ENCODE measurements at regions not wholly inside any gene's neighbourhood (a gene's known extent, or its start where the extent isn't known, plus 50 kb on each side); places are given as distances from the start of the nearest gene placed in this dataset.

DNA sequence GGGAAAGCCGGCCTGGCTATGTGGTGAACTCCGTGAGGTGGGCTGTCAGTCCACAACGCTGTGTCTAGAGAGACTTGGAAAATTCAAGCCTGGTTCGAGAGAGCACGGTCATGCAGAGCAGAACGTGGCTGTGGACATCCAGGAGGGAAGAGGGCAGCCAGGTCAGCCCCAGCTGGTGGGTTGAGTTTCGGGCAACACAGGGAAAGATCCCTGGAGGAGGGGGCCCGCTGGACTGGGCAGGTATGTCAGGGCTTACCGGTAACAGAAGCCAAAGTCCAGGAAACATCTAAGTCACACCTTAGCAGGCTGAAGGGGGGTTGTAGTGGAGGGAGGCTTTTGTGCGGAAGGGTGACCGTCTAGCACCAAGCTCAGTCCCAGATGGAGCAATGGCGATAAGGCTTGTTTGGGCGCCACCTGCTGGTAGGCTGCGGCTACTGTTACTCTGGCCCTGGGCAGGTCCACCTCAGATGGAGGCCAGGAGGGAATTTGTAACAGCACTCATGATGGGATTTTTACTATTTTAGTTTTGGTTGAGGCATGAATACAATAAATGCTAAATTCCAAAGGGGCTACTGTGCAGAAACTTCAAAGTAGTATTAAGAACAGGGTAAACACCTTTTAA is 143.3 kb upstream of the ZNF644 start:
- Histone ChIP-seq H3K36me3 (ENCODE audit: control insufficient read depth, insufficient read depth, low read length) (no peaks in the 10 kb centered on the region), H3K4me1 (ENCODE audit: control insufficient read depth, insufficient read depth, low read length, poor library complexity, severe bottlenecking) (no peaks in the 10 kb centered on the region), H3K27ac (ENCODE audit: insufficient read depth, low read length, poor library complexity, severe bottlenecking) (no peak overlapping the region), H3K4me3 (ENCODE audit: low read depth, low read length) (no peak overlapping the region), H3K9me3 (ENCODE audit: control insufficient read depth in 2 of 2, low read length in 2 of 2) (no peaks in the 10 kb centered on the region), H3K27me3 (ENCODE audit: control insufficient read depth, insufficient read depth, low read length) (no peaks in the 10 kb centered on the region)
- Mint-ChIP-seq H3K4me1 (no peaks in the 10 kb centered on the region), H3K4me3 (no peak overlapping the region), H3K27ac (peak overlapping the region in 1 of 3 donors; percentile 87), H3K36me3 (no peaks in the 10 kb centered on the region), H3K9me3 (no peaks in the 10 kb centered on the region), H3K27me3 (no peaks in the 10 kb centered on the region)
- ATAC-seq (ENCODE audit: low read depth in 2 of 2) (peak; percentile 60 to 62), DNase-seq (peak; percentile 22 to 45 (median 34))

DNA sequence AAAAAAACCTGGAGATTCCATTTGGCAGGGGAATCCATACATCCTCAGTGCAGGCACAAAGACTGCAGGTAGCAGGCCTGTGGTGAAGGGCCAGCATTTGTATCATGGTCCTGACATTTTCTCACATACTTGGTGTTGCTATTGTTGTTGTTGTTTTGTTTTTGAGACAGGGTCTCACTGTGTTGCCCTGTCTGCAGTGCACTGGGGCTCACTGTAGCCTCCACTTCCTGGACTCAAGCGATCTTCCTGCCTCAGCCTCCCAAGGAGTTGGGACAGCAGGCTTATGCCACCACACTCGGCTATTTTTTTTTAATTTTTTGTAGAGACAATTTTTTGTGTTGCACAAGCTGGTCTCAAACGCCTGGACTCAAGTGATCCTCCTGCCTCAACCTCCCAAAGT is 140.8 kb upstream of the ZNF644 start:
- Histone ChIP-seq H3K4me3 (ENCODE audit: low read depth, low read length) (no peak overlapping the region), H3K27me3 (ENCODE audit: control insufficient read depth, insufficient read depth, low read length) (no peaks in the 10 kb centered on the region), H3K36me3 (ENCODE audit: control insufficient read depth, insufficient read depth, low read length) (no peaks in the 10 kb centered on the region), H3K27ac (ENCODE audit: insufficient read depth, low read length, poor library complexity, severe bottlenecking) (no peak overlapping the region), H3K4me1 (ENCODE audit: control insufficient read depth, insufficient read depth, low read length, poor library complexity, severe bottlenecking) (no peaks in the 10 kb centered on the region), H3K9me3 (ENCODE audit: control insufficient read depth in 2 of 2, low read length in 2 of 2) (no peaks in the 10 kb centered on the region)
- DNase-seq (no peak), ATAC-seq (ENCODE audit: low read depth in 2 of 2) (no peak)
- no peaks in the 10 kb centered on the region for H3K27me3 Mint-ChIP-seq
- H3K9me3 Mint-ChIP-seq = no peaks in the 10 kb centered on the region
- H3K36me3 Mint-ChIP-seq = no peaks in the 10 kb centered on the region
- H3K4me3 Mint-ChIP-seq = no peak overlapping the region
- no peak overlapping the region for H3K27ac Mint-ChIP-seq
- H3K4me1 Mint-ChIP-seq = no peaks in the 10 kb centered on the region

DNA sequence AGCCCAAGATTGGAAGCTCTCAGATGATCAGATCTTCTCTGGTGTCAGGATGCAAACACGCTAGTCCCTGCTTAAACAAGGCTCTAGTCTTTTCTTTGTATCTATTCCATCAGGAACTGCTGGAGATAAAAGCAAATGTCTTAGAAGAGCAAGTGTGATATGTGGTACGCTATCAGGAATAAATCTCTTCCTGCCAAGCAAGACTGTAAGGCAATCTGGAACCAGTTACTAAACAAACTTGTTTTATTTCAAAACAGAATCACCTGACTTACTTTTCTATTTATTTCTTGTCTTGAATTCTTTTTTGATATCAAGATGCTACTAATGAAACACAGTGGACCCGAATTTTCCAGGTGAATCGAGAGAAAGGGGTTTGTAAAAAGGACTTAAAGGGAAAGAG is 139.9 kb upstream of the ZNF644 start:
- H3K4me1 ChIP-seq (ENCODE audit: control insufficient read depth, insufficient read depth, low read length, poor library complexity, severe bottlenecking) = no peaks in the 10 kb centered on the region
- ATAC-seq (ENCODE audit: low read depth in 2 of 2) = no peak
- peaks cover 3% of the 10 kb centered on the region for H3K27me3 ChIP-seq (ENCODE audit: control insufficient read depth, insufficient read depth, low read length)
- peaks cover 0 to 2% (median 0%) of the 10 kb centered on the region in 7 donors for H3K9me3 Mint-ChIP-seq
- no peaks in the 10 kb centered on the region for H3K36me3 Mint-ChIP-seq
- no peaks in the 10 kb centered on the region for H3K27me3 Mint-ChIP-seq
- no peak overlapping the region for H3K4me3 ChIP-seq (ENCODE audit: low read depth, low read length)
- H3K4me1 Mint-ChIP-seq = no peaks in the 10 kb centered on the region
- no peak for DNase-seq
- no peak overlapping the region for H3K4me3 Mint-ChIP-seq
- no peaks in the 10 kb centered on the region for H3K36me3 ChIP-seq (ENCODE audit: control insufficient read depth, insufficient read depth, low read length)
- no peak overlapping the region for H3K27ac ChIP-seq (ENCODE audit: insufficient read depth, low read length, poor library complexity, severe bottlenecking)
- no peaks in the 10 kb centered on the region for H3K9me3 ChIP-seq (ENCODE audit: control insufficient read depth in 2 of 2, low read length in 2 of 2)
- no peak overlapping the region for H3K27ac Mint-ChIP-seq

DNA sequence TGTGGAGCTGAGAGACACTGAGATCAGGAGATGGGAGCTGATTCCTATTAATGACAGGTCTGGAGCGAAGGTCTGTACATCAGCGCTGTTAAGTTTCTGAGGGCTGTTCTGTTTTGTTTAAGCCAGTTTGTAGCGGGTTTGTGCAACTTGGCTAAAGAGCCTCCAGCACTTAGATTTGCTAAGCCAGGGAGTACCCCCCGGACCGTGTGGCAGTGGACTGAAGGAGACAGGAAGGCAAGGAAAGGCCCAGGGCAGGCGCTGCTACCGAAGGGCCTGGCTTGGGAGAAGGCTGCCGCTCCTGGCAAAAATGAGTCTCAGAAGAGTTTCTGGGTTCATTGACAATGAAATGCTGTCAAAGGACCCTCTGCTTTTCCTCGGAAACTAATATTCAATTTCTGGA is 139.3 kb upstream of the ZNF644 start:
- no peak overlapping the region for H3K4me3 Mint-ChIP-seq
- Histone ChIP-seq H3K4me1 (ENCODE audit: control insufficient read depth, insufficient read depth, low read length, poor library complexity, severe bottlenecking) (no peaks in the 10 kb centered on the region), H3K9me3 (ENCODE audit: control insufficient read depth in 2 of 2, low read length in 2 of 2) (no peaks in the 10 kb centered on the region), H3K36me3 (ENCODE audit: control insufficient read depth, insufficient read depth, low read length) (no peaks in the 10 kb centered on the region), H3K27me3 (ENCODE audit: control insufficient read depth, insufficient read depth, low read length) (peaks cover 3% of the 10 kb centered on the region), H3K4me3 (ENCODE audit: low read depth, low read length) (no peak overlapping the region), H3K27ac (ENCODE audit: insufficient read depth, low read length, poor library complexity, severe bottlenecking) (no peak overlapping the region)
- no peaks in the 10 kb centered on the region for H3K27me3 Mint-ChIP-seq
- ATAC-seq (ENCODE audit: low read depth in 2 of 2) (no peak), DNase-seq (no peak)
- no peaks in the 10 kb centered on the region for H3K4me1 Mint-ChIP-seq
- H3K27ac Mint-ChIP-seq = no peak overlapping the region
- peaks cover 0 to 2% (median 0%) of the 10 kb centered on the region in 7 donors for H3K9me3 Mint-ChIP-seq
- H3K36me3 Mint-ChIP-seq = no peaks in the 10 kb centered on the region

DNA sequence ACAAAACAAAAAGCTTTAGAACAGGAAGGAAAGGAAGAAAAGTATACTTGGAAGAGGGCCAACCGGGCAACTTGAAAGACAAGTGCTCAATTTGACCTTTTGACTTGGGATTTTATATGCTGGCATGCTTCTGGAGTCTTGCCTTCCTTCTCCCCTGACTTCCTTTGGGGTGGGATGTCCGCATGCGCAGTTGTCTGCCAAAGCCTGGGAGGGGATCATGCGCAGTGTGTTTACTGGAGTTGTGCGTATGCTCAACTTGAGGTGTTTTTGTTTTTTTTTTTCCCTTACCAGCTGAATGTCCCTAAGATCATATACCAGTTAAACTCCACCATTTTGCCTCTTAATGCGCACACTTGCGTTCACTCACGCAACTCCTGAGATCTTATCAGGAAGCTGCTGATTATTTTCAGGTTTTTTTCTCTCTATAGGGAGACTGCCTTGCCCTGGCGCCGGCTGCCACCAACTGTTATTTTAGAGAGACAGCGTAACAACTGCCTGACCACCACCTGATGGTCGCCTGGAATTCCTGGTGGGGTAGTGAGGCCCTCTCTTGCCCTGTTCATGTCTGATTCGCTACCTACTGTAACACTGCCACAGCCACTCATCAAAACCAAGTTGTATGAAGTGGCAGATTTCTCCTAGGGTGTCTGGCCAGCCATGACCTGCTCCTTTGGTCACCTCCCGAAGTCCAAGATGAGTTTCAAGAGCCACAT is 138.7 kb upstream of the ZNF644 start:
- Mint-ChIP-seq H3K4me3 (no peak overlapping the region), H3K27ac (no peak overlapping the region), H3K36me3 (no peaks in the 10 kb centered on the region), H3K4me1 (no peaks in the 10 kb centered on the region), H3K9me3 (peaks cover 0 to 2% (median 0%) of the 10 kb centered on the region in 7 donors), H3K27me3 (no peaks in the 10 kb centered on the region)
- no peaks in the 10 kb centered on the region for H3K36me3 ChIP-seq (ENCODE audit: control insufficient read depth, insufficient read depth, low read length)
- no peak overlapping the region for H3K4me3 ChIP-seq (ENCODE audit: low read depth, low read length)
- no peaks in the 10 kb centered on the region for H3K4me1 ChIP-seq (ENCODE audit: control insufficient read depth, insufficient read depth, low read length, poor library complexity, severe bottlenecking)
- no peak overlapping the region for H3K27ac ChIP-seq (ENCODE audit: insufficient read depth, low read length, poor library complexity, severe bottlenecking)
- H3K9me3 ChIP-seq (ENCODE audit: control insufficient read depth in 2 of 2, low read length in 2 of 2) = no peaks in the 10 kb centered on the region
- peaks cover 3% of the 10 kb centered on the region for H3K27me3 ChIP-seq (ENCODE audit: control insufficient read depth, insufficient read depth, low read length)
- no peak for DNase-seq
- ATAC-seq (ENCODE audit: low read depth in 2 of 2) = no peak

DNA sequence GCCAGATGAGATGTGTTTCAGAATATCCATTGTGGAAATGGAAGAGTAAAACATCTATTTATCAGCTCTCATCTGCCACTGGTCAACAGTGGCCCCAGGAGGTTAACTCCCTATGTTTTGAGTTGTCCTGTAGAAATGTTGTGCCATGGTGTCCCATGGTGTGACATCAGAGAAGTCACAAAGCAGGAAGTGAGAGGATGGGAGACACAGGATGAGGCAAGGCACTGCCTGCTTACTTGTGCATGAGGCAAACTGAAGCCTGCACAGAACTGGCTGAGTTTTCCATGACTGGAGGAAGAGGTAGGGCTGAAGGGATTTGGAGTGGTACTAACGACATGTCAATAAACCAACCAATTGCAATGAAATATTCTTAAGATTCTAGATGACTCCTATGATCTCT is 131.5 kb upstream of the ZNF644 start:
- Mint-ChIP-seq H3K9me3 (peaks cover 0 to 3% (median 0%) of the 10 kb centered on the region in 7 donors), H3K27me3 (peaks cover 23% of the 10 kb centered on the region), H3K36me3 (no peaks in the 10 kb centered on the region), H3K27ac (no peak overlapping the region), H3K4me3 (no peak overlapping the region), H3K4me1 (no peaks in the 10 kb centered on the region)
- DNase-seq = no peak
- H3K9me3 ChIP-seq (ENCODE audit: control insufficient read depth in 2 of 2, low read length in 2 of 2) = no peaks in the 10 kb centered on the region
- no peak for ATAC-seq (ENCODE audit: low read depth in 2 of 2)
- no peak overlapping the region for H3K4me3 ChIP-seq (ENCODE audit: low read depth, low read length)
- H3K27me3 ChIP-seq (ENCODE audit: control insufficient read depth, insufficient read depth, low read length) = peaks cover 7% of the 10 kb centered on the region
- H3K27ac ChIP-seq (ENCODE audit: insufficient read depth, low read length, poor library complexity, severe bottlenecking) = no peak overlapping the region
- H3K36me3 ChIP-seq (ENCODE audit: control insufficient read depth, insufficient read depth, low read length) = no peaks in the 10 kb centered on the region
- H3K4me1 ChIP-seq (ENCODE audit: control insufficient read depth, insufficient read depth, low read length, poor library complexity, severe bottlenecking) = no peaks in the 10 kb centered on the region

DNA sequence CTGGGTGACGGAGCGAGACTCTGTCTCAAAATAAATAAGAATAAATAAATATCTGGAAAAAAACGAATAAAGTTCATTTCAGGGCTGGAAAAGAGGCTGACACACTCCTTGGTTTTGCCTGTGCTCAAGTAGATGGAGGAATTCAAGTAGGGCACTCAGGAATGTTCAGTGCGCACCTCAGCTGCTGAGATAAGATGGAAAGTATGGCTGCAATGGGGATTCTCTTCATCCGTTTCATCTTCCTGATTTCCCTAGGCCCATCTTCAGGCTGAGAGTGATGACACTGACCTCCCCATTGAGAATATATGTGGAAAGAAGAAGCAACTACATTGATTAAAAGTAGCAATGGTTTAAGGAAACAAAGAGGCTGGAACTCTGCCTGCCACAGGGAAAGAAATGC is 130.5 kb upstream of the ZNF644 start:
- H3K4me1 ChIP-seq (ENCODE audit: control insufficient read depth, insufficient read depth, low read length, poor library complexity, severe bottlenecking) = no peaks in the 10 kb centered on the region
- H3K27me3 ChIP-seq (ENCODE audit: control insufficient read depth, insufficient read depth, low read length) = peaks cover 7% of the 10 kb centered on the region
- H3K4me3 Mint-ChIP-seq = no peak overlapping the region
- H3K36me3 ChIP-seq (ENCODE audit: control insufficient read depth, insufficient read depth, low read length) = no peaks in the 10 kb centered on the region
- H3K27me3 Mint-ChIP-seq = peaks cover 33% of the 10 kb centered on the region
- no peak for DNase-seq
- H3K27ac ChIP-seq (ENCODE audit: insufficient read depth, low read length, poor library complexity, severe bottlenecking) = no peak overlapping the region
- H3K9me3 Mint-ChIP-seq = peaks cover 0 to 3% (median 0%) of the 10 kb centered on the region in 7 donors
- no peaks in the 10 kb centered on the region for H3K4me1 Mint-ChIP-seq
- no peaks in the 10 kb centered on the region for H3K9me3 ChIP-seq (ENCODE audit: control insufficient read depth in 2 of 2, low read length in 2 of 2)
- no peak overlapping the region for H3K27ac Mint-ChIP-seq
- ATAC-seq (ENCODE audit: low read depth in 2 of 2) = no peak
- H3K4me3 ChIP-seq (ENCODE audit: low read depth, low read length) = no peak overlapping the region
- H3K36me3 Mint-ChIP-seq = no peaks in the 10 kb centered on the region

DNA sequence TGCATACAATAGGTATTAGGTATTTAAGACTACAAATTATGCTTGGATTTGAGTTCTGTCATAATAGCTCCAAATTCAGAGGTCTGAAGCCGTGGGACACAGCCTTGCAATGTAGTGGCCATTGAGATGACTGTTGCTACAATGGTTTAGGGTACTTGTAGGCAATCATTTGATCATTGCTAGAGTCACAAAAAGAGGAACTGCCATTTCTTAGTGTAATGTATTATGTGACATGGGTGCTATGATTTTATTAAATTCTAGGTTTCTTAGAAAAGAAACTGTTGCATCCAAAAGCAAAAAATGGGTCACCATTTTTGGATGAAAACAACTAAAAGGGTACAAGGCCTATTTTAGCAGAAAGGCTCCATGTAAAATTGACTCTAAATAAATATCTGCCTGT is 129.9 kb upstream of the ZNF644 start:
- H3K27me3 ChIP-seq (ENCODE audit: control insufficient read depth, insufficient read depth, low read length) = peaks cover 4% of the 10 kb centered on the region
- no peak overlapping the region for H3K27ac ChIP-seq (ENCODE audit: insufficient read depth, low read length, poor library complexity, severe bottlenecking)
- Mint-ChIP-seq H3K4me1 (no peaks in the 10 kb centered on the region), H3K4me3 (no peak overlapping the region), H3K36me3 (no peaks in the 10 kb centered on the region), H3K27ac (no peak overlapping the region), H3K27me3 (peaks cover 37% of the 10 kb centered on the region), H3K9me3 (peaks cover 0 to 2% (median 0%) of the 10 kb centered on the region in 7 donors)
- ATAC-seq (ENCODE audit: low read depth in 2 of 2) (no peak), DNase-seq (no peak)
- no peaks in the 10 kb centered on the region for H3K9me3 ChIP-seq (ENCODE audit: control insufficient read depth in 2 of 2, low read length in 2 of 2)
- no peak overlapping the region for H3K4me3 ChIP-seq (ENCODE audit: low read depth, low read length)
- no peaks in the 10 kb centered on the region for H3K36me3 ChIP-seq (ENCODE audit: control insufficient read depth, insufficient read depth, low read length)
- H3K4me1 ChIP-seq (ENCODE audit: control insufficient read depth, insufficient read depth, low read length, poor library complexity, severe bottlenecking) = no peaks in the 10 kb centered on the region
